Tibial artery (tissue), 4 donors: ENCODE measurements at regions not wholly inside any gene's neighbourhood (a gene's known extent, or its start where the extent isn't known, plus 50 kb on each side); places are given as distances from the start of the nearest gene placed in this dataset.

Source experiments
- DNase-seq, 2 donors: peaks; one replicate each; pipeline ENCODE4 v3.0.0-alpha.2; 2019
- H3K27ac ChIP-seq, 2 donors: fragments of 200-600 bp; sonication (generic) in 1 of 2; 1 replicate in 1 of 2; 2 replicates in 1 of 2; pipeline ENCODE4 v1.5.1; 2018 to 2019; ENCODE audit warnings: mild to moderate bottlenecking in 1 of 2
- H3K27me3 ChIP-seq, 2 donors: fragments of 200-600 bp; sonication (generic) in 1 of 2; one replicate each; pipeline versions ENCODE4 v1.5.1 to v1.6.0; 2016 to 2019
- H3K36me3 ChIP-seq, 3 donors: fragments of 200-600 bp; sonication (generic) in 2 of 3; one replicate each; pipeline ENCODE4 v1.5.1; 2016 to 2019; ENCODE audit warnings: mild to moderate bottlenecking in 2 of 3
- H3K4me1 ChIP-seq, 4 donors: fragments of 200-600 bp; sonication (generic) in 2 of 4; 1 replicate in 3 of 4; 2 replicates in 1 of 4; pipeline ENCODE4 v1.5.1; 2016 to 2019
- H3K4me3 ChIP-seq, 2 donors: fragments of 200-600 bp; sonication (generic) in 1 of 2; 1 replicate in 1 of 2; 2 replicates in 1 of 2; pipeline ENCODE4 v1.5.1; 2018 to 2019; ENCODE audit warnings: mild to moderate bottlenecking in 2 of 2
- H3K9me3 ChIP-seq, 3 donors: fragments of 200-600 bp; sonication (generic) in 1 of 3; one replicate each; pipeline ENCODE4 v1.5.1; 2016 to 2019
- CTCF ChIP-seq, 2 experiments: fragments of 200-600 bp in 1 of 2; fragments of 450-650 bp in 1 of 2; IDR thresholded peaks; one replicate each; pipeline ENCODE4 v1.5.1; 2017 to 2019; ENCODE audit warnings: antibody characterized with exemption in 2 of 2, mild to moderate bottlenecking in 1 of 2, moderate library complexity in 1 of 2
- intact Hi-C: fragments of 100-400 bp; cut with DNase I; formaldehyde crosslinking; loops from one replicate; pipeline ENCODE4 v1.15.0; 2023; ENCODE audit warnings: low total_unique reads

- Histone ChIP-seq H3K4me1 (no peaks in the 10 kb centered on the region), H3K27me3 (no peaks in the 10 kb centered on the region), H3K27ac (no peak overlapping the region), H3K4me3 (no peak overlapping the region), H3K36me3 (no peaks in the 10 kb centered on the region), H3K9me3 (no peaks in the 10 kb centered on the region)
- DNase-seq: no peak
- no peak for TF ChIP-seq CTCF (IDR thresholded peaks at IDR 0.05)
- intact Hi-C loops: no loop called here
Measured at GRCh38 chr1:187617776-187618175, 789.0 kb downstream of the PLA2G4A start.

- no peak for DNase-seq
- no peaks in the 10 kb centered on the region for H3K27me3 ChIP-seq
- intact Hi-C loops: no loop called here
- no peaks in the 10 kb centered on the region for H3K36me3 ChIP-seq
- H3K4me1 ChIP-seq: no peaks in the 10 kb centered on the region
- no peak for TF ChIP-seq CTCF (IDR thresholded peaks at IDR 0.05)
- no peak overlapping the region for H3K27ac ChIP-seq
- no peak overlapping the region for H3K4me3 ChIP-seq
- no peaks in the 10 kb centered on the region for H3K9me3 ChIP-seq
Measured at GRCh38 chr1:187619175-187619574, 790.4 kb downstream of the PLA2G4A start.

- Histone ChIP-seq H3K27me3 (no peaks in the 10 kb centered on the region), H3K4me3 (no peak overlapping the region), H3K4me1 (no peaks in the 10 kb centered on the region), H3K9me3 (no peaks in the 10 kb centered on the region), H3K36me3 (no peaks in the 10 kb centered on the region), H3K27ac (no peak overlapping the region)
- intact Hi-C loops: no loop called here
- TF ChIP-seq CTCF (IDR thresholded peaks at IDR 0.05): no peak
- no peak for DNase-seq
Measured at GRCh38 chr1:187621951-187622350, 793.2 kb downstream of the PLA2G4A start.

GRCh38 chr1:187622545-187622944, 793.8 kb downstream of the PLA2G4A start:
- no peak for TF ChIP-seq CTCF (IDR thresholded peaks at IDR 0.05)
- H3K36me3 ChIP-seq: no peaks in the 10 kb centered on the region
- H3K27ac ChIP-seq: no peak overlapping the region
- no peak overlapping the region for H3K4me3 ChIP-seq
- intact Hi-C loops: no loop called here
- no peaks in the 10 kb centered on the region for H3K27me3 ChIP-seq
- no peak for DNase-seq
- H3K9me3 ChIP-seq: no peaks in the 10 kb centered on the region
- H3K4me1 ChIP-seq: no peaks in the 10 kb centered on the region

GRCh38 chr1:187624812-187625545, 796.2 kb downstream of the PLA2G4A start:
- Histone ChIP-seq H3K36me3 (no peaks in the 10 kb centered on the region), H3K27ac (no peak overlapping the region), H3K4me3 (no peak overlapping the region), H3K9me3 (no peaks in the 10 kb centered on the region), H3K27me3 (no peaks in the 10 kb centered on the region), H3K4me1 (no peaks in the 10 kb centered on the region)
- TF ChIP-seq CTCF (IDR thresholded peaks at IDR 0.05): no peak
- intact Hi-C loops: no loop called here
- DNase-seq: no peak

- Histone ChIP-seq H3K4me3 (no peak overlapping the region), H3K27ac (no peak overlapping the region), H3K4me1 (no peaks in the 10 kb centered on the region), H3K9me3 (no peaks in the 10 kb centered on the region), H3K36me3 (no peaks in the 10 kb centered on the region), H3K27me3 (no peaks in the 10 kb centered on the region)
- no peak for TF ChIP-seq CTCF (IDR thresholded peaks at IDR 0.05)
- intact Hi-C loops: no loop called here
- DNase-seq: no peak
Measured at GRCh38 chr1:187626056-187626455, 797.3 kb downstream of the PLA2G4A start.
